HepG2 (cell line): ENCODE measurements at regions not wholly inside any gene's neighbourhood (a gene's known extent, or its start where the extent isn't known, plus 50 kb on each side); places are given as distances from the start of the nearest gene placed in this dataset.

Experiments
- ARNT2 ChIP-seq: sonication (generic); formaldehyde crosslinking; IDR thresholded peaks from 2 replicates; pipeline ENCODE4 v1.8.0; 2022; ENCODE audit warnings: mild to moderate bottlenecking, low read depth, missing genetic modification reagents, moderate library complexity
- CCAR2 ChIP-seq: fragments of 200-400 bp; formaldehyde crosslinking; optimal IDR thresholded peaks from 2 replicates; pipeline ENCODE3; 2018; ENCODE audit warnings: low read depth, mild to moderate bottlenecking, low read length, moderate library complexity
- ERF ChIP-seq: IDR thresholded peaks from 2 replicates; pipeline ENCODE4 v1.6.1; 2018; ENCODE audit warnings: missing biosample characterization, missing genetic modification reagents
- HDAC6 ChIP-seq: fragments of 200-600 bp; sonication (generic); IDR thresholded peaks from 2 replicates; pipeline ENCODE4 v1.7.0; 2017; ENCODE audit warnings: mild to moderate bottlenecking, antibody characterized with exemption, low read length, low read depth
- KMT2A ChIP-seq: sonication (generic); formaldehyde crosslinking; IDR thresholded peaks from 2 replicates; pipeline ENCODE4 v1.4.0; 2020; ENCODE audit warnings: missing genetic modification reagents
- MBNL3 ChIP-seq: fragments of 250-450 bp; sonication (Bioruptor Pico); conservative IDR thresholded peaks from 2 replicates; pipeline ENCODE4 v1.8.0; 2022; ENCODE audit warnings: mild to moderate bottlenecking, inconsistent platforms
- MLLT10 ChIP-seq: sonication (generic); formaldehyde crosslinking; IDR thresholded peaks from 2 replicates; pipeline ENCODE4 v1.4.0; 2020; ENCODE audit warnings: missing genetic modification reagents
- MTF1 ChIP-seq: sonication (generic); formaldehyde crosslinking; IDR thresholded peaks from 2 replicates; pipeline ENCODE4 v1.5.0; 2020; ENCODE audit warnings: missing genetic modification reagents
- NCOR1 ChIP-seq: fragments of 200-600 bp; sonication (generic); IDR thresholded peaks from 2 replicates; pipeline ENCODE4 v1.7.0; 2017; ENCODE audit warnings: antibody characterized with exemption, low read length, borderline replicate concordance
- NR3C1 ChIP-seq: sonication (generic); formaldehyde crosslinking; IDR thresholded peaks from 2 replicates; pipeline ENCODE4 v1.4.0; 2020; ENCODE audit warnings: missing genetic modification reagents
- PTBP1 ChIP-seq: fragments of 200-400 bp; formaldehyde crosslinking; IDR thresholded peaks from 2 replicates; pipeline ENCODE4 v1.6.1; 2018; ENCODE audit warnings: low read length, low read depth; ENCODE audit not compliant: poor library complexity, severe bottlenecking
- RFXANK ChIP-seq: IDR thresholded peaks from 2 replicates; pipeline ENCODE4 v1.6.1; 2016
- SIN3B ChIP-seq: fragments of 150-350 bp; IDR thresholded peaks from 2 replicates; pipeline ENCODE4 v1.6.1; 2014; ENCODE audit warnings: low read length
- SMAD9 ChIP-seq: sonication (generic); formaldehyde crosslinking; IDR thresholded peaks from 2 replicates; pipeline ENCODE4 v1.5.1; 2020; ENCODE audit warnings: mild to moderate bottlenecking, missing genetic modification reagents
- SOX13 ChIP-seq, 3 experiments: fragments of 450-650 bp in 1 of 3; sonication (generic) in 1 of 3; formaldehyde crosslinking in 1 of 3; IDR thresholded peaks in 2 of 3; conservative IDR thresholded peaks in 1 of 3; 2 replicates each; pipeline versions ENCODE4 v1.5.0 to v1.6.1; 2016 to 2020; ENCODE audit warnings: antibody characterized with exemption in 1 of 3, mild to moderate bottlenecking in 1 of 3, missing compliant biosample characterization in 1 of 3, missing genetic modification reagents in 1 of 3, moderate library complexity in 1 of 3
- TBP ChIP-seq: sonication (generic); formaldehyde crosslinking; IDR thresholded peaks from 2 replicates; pipeline ENCODE4 v1.5.0; 2020; ENCODE audit warnings: missing genetic modification reagents
- ZEB1 ChIP-seq: IDR thresholded peaks from 2 replicates; pipeline ENCODE4 v1.6.1; 2012; ENCODE audit warnings: mild to moderate bottlenecking, low read depth, inconsistent platforms; ENCODE audit not compliant: insufficient replicate concordance
- ZFP90 ChIP-seq: sonication (generic); formaldehyde crosslinking; IDR thresholded peaks from 2 replicates; pipeline ENCODE4 v1.8.0; 2022; ENCODE audit warnings: missing genetic modification reagents, mild to moderate bottlenecking, inconsistent platforms, borderline replicate concordance
- ZNF333 ChIP-seq: sonication (generic); formaldehyde crosslinking; IDR thresholded peaks from 2 replicates; pipeline ENCODE4 v1.4.0; 2020; ENCODE audit warnings: mild to moderate bottlenecking, missing genetic modification reagents, borderline replicate concordance
- ZNF34 ChIP-seq: sonication (generic); formaldehyde crosslinking; IDR thresholded peaks from 2 replicates; pipeline ENCODE4 v1.4.0; 2020; ENCODE audit warnings: mild to moderate bottlenecking, missing genetic modification reagents, borderline replicate concordance
- ZNF607 ChIP-seq: sonication (generic); formaldehyde crosslinking; IDR thresholded peaks from 2 replicates; pipeline ENCODE4 v1.5.1; 2020; ENCODE audit warnings: missing genetic modification reagents, mild to moderate bottlenecking, borderline replicate concordance
- ZNF670 ChIP-seq: sonication (generic); formaldehyde crosslinking; IDR thresholded peaks from 2 replicates; pipeline ENCODE4 v1.8.0; 2022; ENCODE audit warnings: mild to moderate bottlenecking, missing genetic modification reagents, borderline replicate concordance
- ZNF747 ChIP-seq: sonication (generic); formaldehyde crosslinking; IDR thresholded peaks from 2 replicates; pipeline ENCODE4 v1.8.1; 2023; ENCODE audit warnings: missing genetic modification reagents, mild to moderate bottlenecking, borderline replicate concordance
- ZNF816 ChIP-seq: sonication (generic); formaldehyde crosslinking; IDR thresholded peaks from 2 replicates; pipeline ENCODE4 v1.8.0; 2022; ENCODE audit warnings: missing genetic modification reagents, mild to moderate bottlenecking, borderline replicate concordance
- TF ChIP-seq, protein P1 (sequence below): sonication (generic); formaldehyde crosslinking; IDR thresholded peaks from 2 replicates; pipeline ENCODE4 v1.4.0; 2020; ENCODE audit warnings: missing genetic modification reagents
- TF ChIP-seq, protein P2 (sequence below): fragments of 450-650 bp; IDR thresholded peaks from 2 replicates; pipeline ENCODE4 v1.6.1; 2017

DNA sequence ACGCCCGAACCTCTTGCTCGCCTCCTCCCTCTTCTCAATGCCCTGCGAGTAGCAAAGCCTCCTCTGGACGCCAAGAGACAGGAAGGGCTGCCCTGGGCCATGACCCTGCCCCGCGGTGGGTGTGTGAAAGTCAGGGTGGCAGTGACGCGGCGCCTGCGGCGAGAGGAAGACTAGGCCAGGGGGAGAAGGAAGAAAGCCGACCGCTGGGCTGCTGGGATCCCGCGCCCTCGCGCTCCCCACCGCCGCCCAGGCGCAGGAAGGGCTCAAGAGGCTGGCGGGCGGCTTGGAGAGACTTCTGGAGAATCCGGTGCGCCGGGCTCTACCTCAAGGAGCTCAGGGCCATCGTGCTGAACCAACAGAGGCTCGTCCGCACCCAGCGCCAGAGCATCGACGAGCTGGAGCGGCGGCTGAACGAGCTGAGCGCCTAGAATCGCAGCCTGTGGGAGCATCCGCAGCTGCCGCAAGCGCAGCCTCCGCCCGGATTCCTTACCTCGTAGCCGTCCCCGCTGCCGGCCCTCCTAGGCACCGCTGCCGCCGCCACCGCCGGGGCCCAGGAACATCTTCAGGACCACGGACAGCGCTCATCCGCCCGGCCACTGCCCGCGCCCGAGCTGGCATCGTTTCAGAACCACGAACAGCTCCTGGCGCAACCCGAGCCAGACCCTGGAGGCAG is 105.0 kb upstream of the PRB2 start (continued):
- TF ChIP-seq, protein P1, sequence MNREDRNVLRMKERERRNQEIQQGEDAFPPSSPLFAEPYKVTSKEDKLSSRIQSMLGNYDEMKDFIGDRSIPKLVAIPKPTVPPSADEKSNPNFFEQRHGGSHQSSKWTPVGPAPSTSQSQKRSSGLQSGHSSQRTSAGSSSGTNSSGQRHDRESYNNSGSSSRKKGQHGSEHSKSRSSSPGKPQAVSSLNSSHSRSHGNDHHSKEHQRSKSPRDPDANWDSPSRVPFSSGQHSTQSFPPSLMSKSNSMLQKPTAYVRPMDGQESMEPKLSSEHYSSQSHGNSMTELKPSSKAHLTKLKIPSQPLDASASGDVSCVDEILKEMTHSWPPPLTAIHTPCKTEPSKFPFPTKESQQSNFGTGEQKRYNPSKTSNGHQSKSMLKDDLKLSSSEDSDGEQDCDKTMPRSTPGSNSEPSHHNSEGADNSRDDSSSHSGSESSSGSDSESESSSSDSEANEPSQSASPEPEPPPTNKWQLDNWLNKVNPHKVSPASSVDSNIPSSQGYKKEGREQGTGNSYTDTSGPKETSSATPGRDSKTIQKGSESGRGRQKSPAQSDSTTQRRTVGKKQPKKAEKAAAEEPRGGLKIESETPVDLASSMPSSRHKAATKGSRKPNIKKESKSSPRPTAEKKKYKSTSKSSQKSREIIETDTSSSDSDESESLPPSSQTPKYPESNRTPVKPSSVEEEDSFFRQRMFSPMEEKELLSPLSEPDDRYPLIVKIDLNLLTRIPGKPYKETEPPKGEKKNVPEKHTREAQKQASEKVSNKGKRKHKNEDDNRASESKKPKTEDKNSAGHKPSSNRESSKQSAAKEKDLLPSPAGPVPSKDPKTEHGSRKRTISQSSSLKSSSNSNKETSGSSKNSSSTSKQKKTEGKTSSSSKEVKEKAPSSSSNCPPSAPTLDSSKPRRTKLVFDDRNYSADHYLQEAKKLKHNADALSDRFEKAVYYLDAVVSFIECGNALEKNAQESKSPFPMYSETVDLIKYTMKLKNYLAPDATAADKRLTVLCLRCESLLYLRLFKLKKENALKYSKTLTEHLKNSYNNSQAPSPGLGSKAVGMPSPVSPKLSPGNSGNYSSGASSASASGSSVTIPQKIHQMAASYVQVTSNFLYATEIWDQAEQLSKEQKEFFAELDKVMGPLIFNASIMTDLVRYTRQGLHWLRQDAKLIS (CRISPR knock-in tag): 0 out of 2 replicates have a peak, but pooled peaks have one; percentile 75
- TF ChIP-seq MBNL3 (CRISPR knock-in tag) (no peak), ZNF747 (CRISPR knock-in tag) (peak; percentile 91; the same call in 1 of the 2 replicates), RFXANK (CRISPR knock-in tag) (peak; percentile 85; the same call in 1 of the 2 replicates), SIN3B (no peak), ZFP90 (CRISPR knock-in tag) (peak; percentile 97), ZNF670 (CRISPR knock-in tag) (peak; percentile 73; the same call in 1 of the 2 replicates), ZNF333 (CRISPR knock-in tag) (peak; percentile 92; the same call in 1 of the 2 replicates), HDAC6 (no peak), MTF1 (CRISPR knock-in tag) (peak; percentile 97), TBP (no peak), SOX13 (IDR thresholded peaks at IDR 0.05) (no peak), SOX13 (CRISPR knock-in tag; conservative IDR thresholded peaks at IDR 0.05 in 1 of 2, IDR thresholded peaks at IDR 0.05 in 1 of 2) (peak in 1 of 2 experiments; percentile 83; a peak in 2 of 4 replicates), ZNF607 (CRISPR knock-in tag) (peak; percentile 99), SMAD9 (CRISPR knock-in tag) (peak; percentile 97), MLLT10 (peak; percentile 78; the same call in 1 of the 2 replicates), CCAR2 (no peak), KMT2A (CRISPR knock-in tag) (peak; percentile 79; the same call in 1 of the 2 replicates), NR3C1 (CRISPR knock-in tag) (peak; percentile 84; the same call in 1 of the 2 replicates), ZNF816 (CRISPR knock-in tag) (peak; percentile 99), NCOR1 (no peak), ZEB1 (no peak), ZNF34 (CRISPR knock-in tag) (no peak), ARNT2 (CRISPR knock-in tag) (peak; percentile 94), ERF (peak; percentile 100), PTBP1 (no peak)
- TF ChIP-seq, protein P2, sequence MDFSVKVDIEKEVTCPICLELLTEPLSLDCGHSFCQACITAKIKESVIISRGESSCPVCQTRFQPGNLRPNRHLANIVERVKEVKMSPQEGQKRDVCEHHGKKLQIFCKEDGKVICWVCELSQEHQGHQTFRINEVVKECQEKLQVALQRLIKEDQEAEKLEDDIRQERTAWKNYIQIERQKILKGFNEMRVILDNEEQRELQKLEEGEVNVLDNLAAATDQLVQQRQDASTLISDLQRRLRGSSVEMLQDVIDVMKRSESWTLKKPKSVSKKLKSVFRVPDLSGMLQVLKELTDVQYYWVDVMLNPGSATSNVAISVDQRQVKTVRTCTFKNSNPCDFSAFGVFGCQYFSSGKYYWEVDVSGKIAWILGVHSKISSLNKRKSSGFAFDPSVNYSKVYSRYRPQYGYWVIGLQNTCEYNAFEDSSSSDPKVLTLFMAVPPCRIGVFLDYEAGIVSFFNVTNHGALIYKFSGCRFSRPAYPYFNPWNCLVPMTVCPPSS: no peak
